HL-60/S4 treated with phorbol 12-myristate 13-acetate at 8.2 ng/mL for 4 days and 3 days (cell line): ENCODE measurements at regions not wholly inside any gene's neighbourhood (a gene's known extent, or its start where the extent isn't known, plus 50 kb on each side); places are given as distances from the start of the nearest gene placed in this dataset.
"Not testable (repeated sequence)": the region's sequence is repeated elsewhere in the genome, so short reads cannot be mapped to it uniquely, and the experiment has no call there.

Experiments
- in situ Hi-C: fragments of 300-500 bp; cut with MboI; formaldehyde crosslinking; loops from 2 replicates; pipeline ENCODE4 v1.15.0; 2022; ENCODE audit warnings: low sequenced_read_pairs

DNA sequence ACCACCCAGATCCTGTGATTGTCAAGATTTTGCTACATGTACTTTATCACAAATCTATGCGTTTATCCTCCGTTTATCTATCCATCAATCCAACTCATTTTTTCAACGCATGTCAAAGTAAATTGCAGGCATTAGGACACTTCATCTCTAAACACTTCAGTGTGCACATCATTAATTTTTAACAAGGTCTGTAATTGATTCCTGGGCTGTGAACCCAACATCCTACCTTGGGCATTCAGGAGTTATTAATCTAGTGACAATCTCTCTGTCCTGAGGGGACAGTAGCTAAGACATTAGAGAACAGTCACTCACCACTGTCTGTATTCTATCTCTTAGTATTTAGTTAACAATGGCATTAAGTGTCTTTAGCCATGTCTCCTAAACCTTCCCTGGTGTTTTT lies 264.7 kb downstream of the SOX9 start:
- in situ Hi-C loops = no loop called here

DNA sequence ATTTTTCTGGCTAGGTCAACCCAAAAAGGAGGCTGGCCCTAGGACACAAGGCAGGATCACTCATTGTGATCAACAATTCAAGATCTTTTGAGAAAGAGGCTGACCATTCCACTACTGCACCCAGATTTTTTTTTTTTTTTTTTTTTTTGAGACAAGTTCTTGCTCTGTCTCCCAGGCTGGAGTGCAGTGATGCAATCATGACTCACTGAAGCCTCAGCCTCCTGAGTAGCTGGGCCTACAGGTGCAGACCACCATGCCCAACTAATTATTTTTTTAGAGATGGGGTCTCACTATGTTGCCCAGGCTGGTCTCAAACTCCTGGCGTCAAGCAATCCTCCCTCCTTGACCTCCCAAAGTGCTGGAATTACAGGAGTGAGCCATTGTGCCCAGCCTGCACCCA lies 265.4 kb downstream of the SOX9 start:
- in situ Hi-C loops = not testable (repeated sequence)

DNA sequence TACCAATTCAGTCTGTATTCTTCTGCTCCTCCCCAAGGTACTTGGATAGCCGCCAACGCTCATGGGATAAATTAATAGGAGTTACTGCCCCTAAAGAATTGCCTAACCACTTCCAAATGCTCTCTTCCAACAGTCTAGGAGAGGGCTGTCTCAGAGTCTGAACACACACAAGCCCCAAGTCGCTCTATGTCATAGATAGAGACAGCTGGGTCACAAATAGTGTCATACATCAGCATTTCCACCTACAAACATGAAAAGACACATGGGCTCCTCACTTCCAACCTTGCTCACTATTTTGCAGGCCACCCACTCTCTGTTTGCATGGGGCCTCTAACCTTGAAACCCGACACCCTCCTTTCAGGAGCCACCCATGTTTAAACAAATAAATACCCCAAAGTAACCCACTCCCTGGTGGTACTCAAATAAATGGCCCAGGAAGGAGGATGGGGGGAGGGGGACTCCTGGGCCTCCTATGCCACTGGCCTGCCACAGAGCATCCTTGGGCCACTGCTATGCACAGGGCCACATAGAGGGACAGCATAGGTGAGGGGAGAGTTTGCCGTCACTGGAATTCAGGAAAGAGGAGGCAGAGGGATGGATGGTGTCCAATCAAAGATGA lies 265.9 kb downstream of the SOX9 start:
- in situ Hi-C loops = no loop called here

DNA sequence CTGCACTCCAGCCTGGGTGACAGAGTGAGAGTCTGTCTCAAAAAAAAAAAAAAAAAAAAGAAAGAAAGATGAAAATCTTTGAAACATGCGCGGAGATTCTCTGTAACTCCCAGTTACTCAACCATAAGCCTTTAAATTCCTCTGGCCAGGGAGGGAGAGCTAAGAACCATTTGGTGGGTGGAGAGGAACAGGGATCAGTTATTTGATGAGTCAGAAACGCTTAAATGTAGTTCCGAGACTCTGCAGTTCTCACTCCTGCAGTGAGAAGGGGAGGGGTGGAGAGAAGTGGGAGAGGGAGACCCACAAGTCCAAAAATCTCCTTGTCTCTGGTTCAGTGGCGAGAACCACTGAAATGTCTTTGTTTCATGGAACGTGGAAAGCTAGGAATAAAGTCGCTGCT lies 266.7 kb downstream of the SOX9 start:
- in situ Hi-C loops = no loop called here

DNA sequence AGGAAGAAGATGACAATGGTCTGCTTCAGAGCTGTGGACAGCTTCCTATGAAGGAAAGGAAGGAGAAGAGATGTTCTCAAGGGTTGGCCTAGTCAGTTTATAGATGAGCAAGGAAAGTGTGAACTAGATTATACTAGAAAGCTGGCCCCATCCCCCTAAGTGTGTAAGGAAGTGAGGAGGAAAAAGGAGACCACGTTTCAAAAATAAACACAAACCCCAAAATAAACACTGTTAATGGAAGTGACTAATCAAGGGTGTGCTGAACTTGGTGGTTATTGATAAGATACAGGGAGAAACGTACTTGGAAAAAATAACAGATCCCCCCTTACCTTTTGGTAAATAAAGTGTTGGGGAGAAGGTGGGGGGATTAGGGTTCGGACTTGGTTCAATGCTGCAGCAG lies 267.1 kb downstream of the SOX9 start:
- in situ Hi-C loops = no loop called here

DNA sequence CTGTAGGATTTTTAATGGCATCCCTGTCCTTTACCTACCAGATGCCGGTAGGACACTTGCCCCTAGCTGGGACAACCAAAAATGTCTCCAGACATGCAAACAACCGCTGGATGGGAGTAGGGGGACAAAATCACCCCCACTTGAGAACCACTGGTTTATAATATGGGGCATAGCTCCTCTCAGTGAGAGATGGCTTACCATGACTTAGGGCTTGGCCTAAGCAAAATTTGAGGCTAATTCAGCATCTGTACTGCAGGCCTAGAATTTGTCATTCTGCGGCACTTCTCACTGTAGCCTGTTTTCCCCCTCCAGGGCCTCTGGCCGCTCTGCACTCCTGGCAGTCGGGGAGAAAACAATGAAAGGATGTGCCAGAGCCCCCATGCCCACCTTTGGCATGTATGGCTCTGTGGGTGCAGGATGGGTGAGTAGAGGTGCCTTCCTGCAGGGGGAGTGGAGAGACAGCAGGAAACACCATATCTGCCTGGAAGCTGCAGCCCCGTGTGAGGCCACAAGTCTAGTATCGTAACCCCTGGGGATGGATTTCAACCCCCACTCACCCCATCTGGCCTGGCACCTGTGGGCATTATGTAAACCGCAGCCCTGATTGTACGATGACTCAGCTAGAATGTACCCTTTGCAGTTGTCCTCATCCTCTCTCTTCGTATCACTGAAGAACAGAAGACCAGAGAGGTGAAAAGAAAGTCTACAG lies 268.1 kb downstream of the SOX9 start:
- in situ Hi-C loops = no loop called here

DNA sequence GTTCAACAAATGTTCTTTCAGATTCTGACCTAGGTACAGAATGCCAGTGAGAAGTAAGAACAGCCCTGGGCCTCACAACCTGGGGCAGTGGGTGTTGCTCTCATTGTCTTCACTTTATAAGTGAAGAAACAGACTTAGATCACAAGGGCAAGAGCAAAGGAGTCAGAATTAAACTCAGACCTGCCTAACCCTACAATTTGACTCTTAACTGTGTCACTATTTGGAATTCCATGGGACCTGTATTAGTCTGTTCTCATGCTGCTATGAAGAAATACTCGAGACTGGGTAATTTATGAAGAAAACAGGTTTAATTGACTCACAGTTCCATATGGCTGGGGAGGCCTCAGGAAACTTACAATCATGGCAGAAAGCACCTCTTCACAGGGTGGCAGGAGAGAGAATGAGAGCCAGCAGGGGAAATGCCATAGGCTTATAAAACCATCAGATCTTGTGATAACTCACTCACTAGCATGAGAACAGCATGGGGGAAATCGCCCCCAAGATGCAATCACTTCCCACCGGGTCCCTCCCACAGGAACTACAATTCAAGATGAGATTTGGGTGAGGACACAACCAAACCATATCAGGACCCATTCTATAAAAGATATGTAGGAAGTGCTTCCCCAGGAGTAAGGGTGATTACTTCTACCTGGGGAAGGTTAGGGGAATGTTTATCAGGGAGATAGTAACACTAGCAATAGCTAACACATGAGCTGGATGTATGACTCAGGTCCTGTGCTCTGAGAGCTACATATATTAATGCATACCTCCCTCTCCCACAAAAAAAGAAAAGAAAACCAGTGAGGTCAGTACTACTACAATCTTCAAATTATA lies 270.1 kb downstream of the SOX9 start:
- in situ Hi-C loops = no loop called here

DNA sequence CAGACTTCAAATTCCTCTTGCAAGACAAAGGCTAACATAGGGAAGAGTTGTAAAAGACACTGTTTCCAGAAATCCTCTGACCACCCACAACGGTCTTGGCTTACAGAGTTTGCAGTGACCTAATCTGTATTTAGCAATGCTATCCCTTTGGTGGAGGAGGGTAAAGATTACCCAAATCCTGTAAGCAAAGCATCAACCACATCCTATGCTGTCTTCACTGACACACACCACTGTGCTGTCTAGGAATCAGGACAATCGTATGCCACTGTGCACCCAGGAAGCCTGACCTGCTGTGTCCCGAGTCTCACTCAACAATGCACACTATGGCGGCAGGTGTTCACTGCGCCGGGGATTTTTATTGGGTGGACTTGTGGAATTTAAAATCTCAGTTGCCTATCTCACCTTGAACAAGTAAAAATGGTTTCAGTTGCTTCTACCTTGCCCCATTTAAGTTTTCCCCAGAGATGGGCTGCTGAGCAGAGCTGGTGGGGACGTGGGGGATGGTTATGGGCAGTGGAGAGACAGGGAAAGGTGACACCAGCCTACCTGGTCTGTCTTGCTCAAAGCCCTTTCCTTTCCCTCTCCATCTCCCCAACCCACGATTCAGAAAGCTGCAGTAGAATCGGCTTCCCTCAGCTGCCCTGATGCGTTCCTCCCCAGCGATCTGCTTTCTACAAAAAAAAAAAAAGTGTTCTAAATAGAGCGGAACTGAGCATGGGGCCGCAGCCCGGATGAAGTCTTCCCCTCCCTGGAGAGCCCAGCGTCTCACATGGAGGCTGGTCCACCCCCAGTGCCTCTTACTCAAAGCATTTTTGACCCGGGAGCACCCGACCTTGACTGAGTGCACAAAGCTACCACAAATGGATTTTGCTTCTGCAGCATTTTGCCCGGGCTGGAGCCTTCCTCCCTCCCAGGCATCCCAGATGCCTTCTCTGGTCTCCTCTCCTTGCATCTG lies 271.5 kb downstream of the SOX9 start:
- in situ Hi-C loops = no loop called here

DNA sequence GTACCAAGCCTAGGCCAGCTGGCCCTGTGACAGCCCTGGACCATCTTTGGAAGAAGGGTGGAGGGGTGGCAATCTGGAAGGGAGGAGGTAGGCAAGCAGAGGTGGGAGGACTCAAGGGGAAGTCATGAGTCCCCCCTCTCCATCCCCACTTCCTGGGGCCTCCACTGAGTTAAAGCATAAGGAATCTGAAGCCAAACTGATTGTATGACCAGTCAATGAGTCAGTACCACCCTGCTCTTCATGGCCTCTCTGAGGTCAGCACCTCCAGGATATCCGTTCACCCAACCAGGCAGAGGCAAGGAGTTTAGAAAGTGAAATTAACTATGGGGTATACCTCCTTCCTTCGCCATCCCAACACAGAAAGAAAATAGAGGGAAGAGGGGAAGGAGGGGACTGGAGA lies 272.7 kb downstream of the SOX9 start:
- in situ Hi-C loops = no loop called here

DNA sequence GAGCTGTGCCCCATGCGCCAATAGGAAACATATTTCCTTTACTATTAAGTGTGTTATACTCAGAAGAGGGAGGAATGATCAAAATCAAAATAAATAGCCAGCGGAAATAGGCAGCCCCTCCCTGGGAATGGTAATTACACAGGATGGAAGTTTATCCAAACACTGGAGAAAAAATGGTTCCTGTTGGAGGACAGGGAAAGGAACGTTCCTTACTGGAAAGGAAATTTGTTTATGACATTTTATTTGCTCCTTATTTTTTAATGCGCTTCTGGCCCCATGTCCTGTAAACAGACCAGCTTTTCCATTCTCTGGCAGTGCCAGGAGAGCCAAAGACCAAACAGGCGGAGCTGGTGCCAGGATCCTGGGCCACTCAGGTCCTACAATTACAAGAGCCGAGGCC lies 273.7 kb downstream of the SOX9 start:
- in situ Hi-C loops = no loop called here

DNA sequence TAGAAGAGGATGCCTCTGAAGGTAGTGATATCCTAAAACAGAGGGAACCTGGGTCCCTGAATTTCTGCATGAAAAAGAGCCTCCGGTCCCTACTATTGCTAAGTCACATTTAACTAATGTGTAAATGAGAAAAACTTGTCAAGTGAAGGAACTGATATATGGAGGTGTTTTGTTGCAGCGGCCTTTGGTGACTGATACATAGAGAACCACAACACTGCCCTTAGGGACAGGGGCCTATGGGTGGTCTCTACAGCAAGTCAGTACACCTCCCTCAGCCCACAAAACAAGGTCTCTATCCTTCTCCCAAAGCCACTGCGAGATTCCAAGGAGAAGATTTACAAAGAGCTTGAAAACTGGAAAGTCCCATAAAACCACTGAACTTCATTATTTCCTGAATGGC lies 275.3 kb downstream of the SOX9 start:
- in situ Hi-C loops = no loop called here

DNA sequence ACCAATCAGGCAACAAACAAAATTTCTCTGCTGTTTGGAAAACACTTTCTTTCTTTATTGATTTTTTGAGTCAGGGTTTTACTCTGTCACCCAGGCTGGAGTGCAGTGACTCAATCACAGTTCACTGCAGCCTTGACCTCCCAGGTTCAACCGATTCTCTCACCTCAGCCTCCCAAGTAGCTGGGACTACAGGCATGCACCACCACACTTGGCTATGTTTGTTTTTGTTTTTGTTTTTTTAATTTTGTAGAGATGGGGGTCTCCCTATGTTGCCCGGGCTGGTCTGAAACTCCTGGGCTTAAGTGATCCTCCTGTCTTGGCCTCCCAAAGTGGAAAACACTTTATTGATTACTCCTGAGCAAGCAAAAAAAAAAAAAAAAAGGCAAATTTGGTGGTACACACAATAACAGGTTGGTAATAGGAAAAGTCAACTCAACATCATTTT lies 276.4 kb downstream of the SOX9 start:
- in situ Hi-C loops = no loop called here

DNA sequence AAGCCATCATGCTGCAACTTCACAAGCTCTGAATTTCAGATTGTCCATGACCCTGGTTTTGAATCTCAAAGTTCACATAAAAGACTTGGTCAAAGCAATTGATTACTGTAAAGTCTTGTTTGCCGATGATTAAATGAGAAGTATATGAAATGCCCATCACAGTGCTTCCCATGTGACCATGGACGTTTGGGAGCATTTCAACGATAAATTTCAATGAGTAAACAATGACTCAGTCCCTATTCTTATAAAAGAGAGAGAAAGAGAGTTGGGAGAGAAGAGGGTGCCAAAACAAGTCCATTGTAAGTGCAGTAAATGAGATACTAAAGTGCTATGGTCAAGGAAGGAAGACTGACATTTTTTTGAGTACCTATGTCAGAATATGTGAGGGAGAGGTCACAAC lies 276.9 kb downstream of the SOX9 start:
- in situ Hi-C loops = no loop called here

DNA sequence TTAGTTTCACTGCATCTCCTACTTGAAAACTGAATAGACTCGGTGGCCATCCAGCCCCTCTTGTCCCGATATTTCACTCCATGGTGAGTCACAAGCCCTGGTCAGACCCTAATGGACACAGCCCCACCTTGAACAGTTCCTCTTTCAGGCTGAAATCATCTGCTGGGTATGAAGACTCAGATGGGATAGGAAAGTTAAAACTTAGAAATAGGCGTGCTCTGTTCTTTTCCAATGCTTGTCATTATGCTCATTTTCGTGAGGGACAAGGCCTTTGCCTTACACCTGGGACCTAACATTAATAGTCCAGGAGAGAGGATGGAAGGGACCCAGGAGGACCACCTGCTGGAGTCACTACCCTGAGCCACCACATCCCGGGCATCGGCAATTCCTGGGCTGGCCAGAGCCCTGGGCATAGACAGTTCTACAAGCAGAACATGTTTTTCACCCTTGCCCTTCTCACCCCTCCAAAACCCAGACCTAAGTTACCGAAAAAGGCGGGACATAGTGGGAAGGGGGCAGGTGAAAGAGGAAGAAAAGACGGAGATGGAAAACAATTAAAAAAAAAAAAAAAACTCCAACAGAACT lies 278.3 kb downstream of the SOX9 start:
- in situ Hi-C loops = no loop called here

DNA sequence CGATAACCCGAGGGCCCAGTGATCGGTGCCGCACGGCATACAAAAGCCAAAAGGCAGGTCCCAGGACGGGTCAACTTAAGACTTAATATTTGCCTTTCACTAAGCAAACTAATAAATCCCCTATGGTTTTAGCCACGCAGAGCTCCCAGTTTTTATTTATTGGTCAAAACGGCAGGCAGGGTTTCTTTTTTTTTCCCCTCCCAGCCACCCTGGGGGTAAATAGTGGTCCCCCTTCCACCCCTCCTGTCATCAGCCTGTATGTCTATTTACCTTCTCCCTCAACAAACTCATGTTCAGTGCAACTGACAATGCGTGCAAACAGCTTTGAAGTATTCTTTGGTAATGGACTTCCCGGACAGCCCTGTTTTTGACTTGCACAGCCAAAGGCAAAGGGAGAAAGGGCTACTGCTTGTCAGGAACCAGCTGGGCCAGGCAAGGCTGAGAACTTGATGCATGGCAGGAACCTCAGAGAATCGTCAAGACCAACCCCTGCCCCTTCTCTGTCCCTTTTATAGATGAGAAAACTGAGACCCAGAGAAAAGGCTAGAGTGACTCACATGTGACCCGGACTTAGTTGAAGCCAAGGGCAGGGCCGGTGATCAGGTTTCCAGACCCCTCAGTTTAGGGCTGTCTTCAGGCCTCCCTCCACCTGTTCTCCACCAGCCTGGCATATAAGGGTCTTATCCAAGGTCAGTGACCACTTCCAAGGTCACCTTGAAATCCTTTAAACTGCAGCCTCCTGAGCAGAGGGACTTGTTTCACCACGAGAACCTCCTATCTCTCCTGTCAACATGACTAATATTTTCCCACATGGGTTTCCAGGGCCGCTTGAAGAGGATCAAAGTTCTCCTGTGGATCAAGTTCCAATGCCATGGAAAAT lies 279.0 kb downstream of the SOX9 start:
- in situ Hi-C loops = no loop called here

DNA sequence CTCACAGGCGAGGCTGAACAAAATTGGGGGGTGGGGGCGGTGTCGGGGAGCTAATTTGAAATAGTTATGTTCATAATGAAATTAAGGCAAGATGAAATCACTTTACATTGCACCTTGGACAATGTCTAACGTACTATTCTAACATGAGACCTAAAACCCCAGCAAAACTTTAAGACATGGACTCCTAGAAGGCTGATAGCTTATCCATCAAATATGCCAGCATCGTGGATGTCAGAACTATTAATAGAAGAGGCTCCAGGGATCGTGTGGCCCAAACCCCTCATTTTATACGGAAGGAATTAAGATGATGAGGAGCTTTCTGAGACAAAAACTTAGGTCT lies 279.6 kb downstream of the SOX9 start:
- in situ Hi-C loops = no loop called here

DNA sequence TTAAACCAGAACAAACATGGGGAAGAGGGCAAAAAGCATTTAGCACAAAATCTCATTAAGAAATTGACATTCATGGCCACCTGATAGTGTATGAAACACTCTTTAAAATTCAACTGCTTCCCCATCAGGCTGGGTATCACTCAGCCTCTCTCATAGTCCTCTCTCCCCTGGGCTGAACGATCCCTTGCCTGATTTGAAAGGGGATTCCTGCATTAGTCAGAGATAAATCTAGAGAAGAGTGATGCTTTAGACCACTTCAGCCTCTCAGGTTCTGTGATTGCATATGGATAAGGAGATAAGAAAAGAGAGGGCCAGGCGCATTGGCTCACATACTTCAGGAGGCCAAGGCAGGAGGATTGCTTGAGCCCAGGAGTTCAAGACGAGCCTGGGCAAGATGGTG lies 280.0 kb downstream of the SOX9 start:
- in situ Hi-C loops = no loop called here

DNA sequence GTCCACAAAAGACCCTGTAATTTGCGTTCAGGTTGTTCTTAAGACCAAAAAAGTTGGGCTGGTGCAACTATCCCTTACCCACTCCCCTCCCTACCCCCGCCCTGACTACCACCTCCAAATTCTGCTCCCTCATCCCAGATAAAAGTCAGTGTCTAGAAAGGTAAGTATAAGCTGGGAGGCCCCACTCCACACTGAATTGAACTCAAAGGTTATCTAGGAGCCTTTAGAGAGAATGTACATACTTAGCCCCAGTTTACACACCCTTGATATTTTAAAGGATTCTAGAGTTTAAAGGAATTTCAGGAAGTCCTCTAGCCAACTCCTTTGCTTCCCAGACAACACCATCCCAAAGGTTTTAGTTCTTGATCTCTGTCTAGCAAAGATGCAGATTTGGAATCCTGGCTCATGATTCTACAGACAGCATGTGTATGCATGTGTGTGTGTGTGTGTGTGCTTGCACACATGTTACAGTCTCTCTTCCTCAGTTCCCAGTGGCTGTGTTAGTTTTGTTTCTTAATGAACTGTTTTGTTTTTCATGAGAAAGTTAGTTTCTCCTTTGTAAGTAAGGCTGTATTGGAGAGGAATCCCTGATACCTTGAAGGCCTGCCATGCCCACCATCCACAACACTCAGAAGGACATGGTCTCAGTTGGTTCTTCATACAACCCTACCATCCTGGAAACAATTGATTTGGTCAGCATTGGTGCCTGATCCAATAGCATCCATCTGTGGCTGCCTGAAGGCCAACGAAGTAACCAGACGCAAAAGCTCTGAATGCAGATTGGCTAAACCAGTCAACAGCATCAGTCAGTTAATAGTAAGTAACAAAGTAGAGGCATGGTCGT lies 281.3 kb downstream of the SOX9 start:
- in situ Hi-C loops = no loop called here

DNA sequence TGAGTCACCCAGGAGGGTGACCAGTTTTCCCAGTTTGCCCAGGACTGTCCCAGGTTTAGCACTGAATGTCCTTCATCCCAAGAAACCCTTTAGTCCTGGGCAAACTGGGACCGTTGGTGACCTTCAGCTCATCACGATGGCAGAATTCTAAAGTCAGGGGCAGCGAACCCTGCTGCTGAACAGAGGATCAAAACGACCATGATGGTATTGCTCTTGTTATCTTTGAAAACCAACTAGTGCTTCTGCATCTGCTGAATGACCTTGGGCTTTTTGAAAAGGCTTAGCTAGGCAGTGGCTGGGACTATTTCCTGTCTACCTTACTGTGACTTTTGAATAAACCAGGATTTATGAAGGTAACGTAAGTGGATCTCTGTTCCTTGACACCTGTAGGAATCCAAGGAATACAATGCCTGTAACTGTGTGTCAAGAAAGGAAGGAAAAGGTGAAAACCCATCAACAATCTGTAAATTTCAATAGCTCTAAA lies 281.9 kb downstream of the SOX9 start:
- in situ Hi-C loops = no loop called here
